HG03039 (cell line): ENCODE measurements at regions not wholly inside any gene's neighbourhood (a gene's known extent, or its start where the extent isn't known, plus 50 kb on each side); places are given as distances from the start of the nearest gene placed in this dataset.

Source experiments
- ATAC-seq: cut with Tn5 transposase; IDR thresholded peaks from one replicate; pipeline ENCODE4 v1.9.1; 2021; ENCODE audit warnings: mild to moderate bottlenecking, moderate library complexity; ENCODE audit not compliant: unreplicated experiment

GRCh38 chr1:193313354-193314140 lies 127.1 kb upstream of the B3GALT2 start:
- ATAC-seq = no peak

GRCh38 chr1:193312432-193312831 lies 126.0 kb upstream of the B3GALT2 start:
- no peak for ATAC-seq

- no peak for ATAC-seq
Measured at GRCh38 chr1:193311226-193311948, 125.0 kb upstream of the B3GALT2 start.

- ATAC-seq = no peak
Measured at GRCh38 chr1:193310564-193310963, 124.2 kb upstream of the B3GALT2 start.

- no peak for ATAC-seq
Measured at GRCh38 chr1:193309936-193310475, 123.6 kb upstream of the B3GALT2 start.

- no peak for ATAC-seq
Measured at GRCh38 chr1:193308438-193308837, 122.0 kb upstream of the B3GALT2 start.

GRCh38 chr1:193306430-193306829 lies 120.0 kb upstream of the B3GALT2 start:
- ATAC-seq = no peak
